Heart left ventricle (tissue), 16 donors: ENCODE measurements at regions not wholly inside any gene's neighbourhood (a gene's known extent, or its start where the extent isn't known, plus 50 kb on each side); places are given as distances from the start of the nearest gene placed in this dataset.

Experiments used
- ATAC-seq, 4 donors: fragments of 200-7000 bp; cut with Tn5 transposase; one replicate each; pipeline ENCODE4 v1.9.1; 2020 to 2022; ENCODE audit warnings: moderate library complexity in 4 of 4, mild to moderate bottlenecking in 3 of 4, moderate number of reproducible peaks in 1 of 4
- DNase-seq, 5 donors: peaks; one replicate each; pipeline ENCODE4 v3.0.0-alpha.2; 2020
- H3K27ac ChIP-seq, 12 donors: fragments of 200-600 bp; sonication (generic) in 4 of 12; one replicate each; pipeline versions ENCODE4 v1.5.0 to v1.8.0; 2016 to 2022; ENCODE audit warnings: mild to moderate bottlenecking in 2 of 12
- H3K27me3 ChIP-seq, 9 donors: fragments of 200-600 bp; sonication (generic) in 2 of 9; one replicate each; pipeline versions ENCODE4 v1.5.1 to v1.8.0; 2016 to 2022; ENCODE audit warnings: mild to moderate bottlenecking in 3 of 9
- H3K36me3 ChIP-seq, 9 donors: fragments of 200-600 bp; sonication (generic) in 2 of 9; one replicate each; pipeline versions ENCODE4 v1.5.0 to v1.8.0; 2018 to 2022; ENCODE audit warnings: mild to moderate bottlenecking in 2 of 9
- H3K4me1 ChIP-seq, 12 donors: fragments of 200-600 bp; sonication (generic) in 4 of 12; one replicate each; pipeline versions ENCODE4 v1.5.0 to v1.8.0; 2016 to 2022; ENCODE audit warnings: mild to moderate bottlenecking in 3 of 12
- H3K4me3 ChIP-seq, 12 donors: fragments of 200-600 bp; sonication (generic) in 4 of 12; one replicate each; pipeline versions ENCODE4 v1.5.0 to v1.8.0; 2017 to 2022; ENCODE audit warnings: mild to moderate bottlenecking in 9 of 12, moderate library complexity in 4 of 12
- H3K9me3 ChIP-seq, 12 donors: fragments of 200-600 bp; sonication (generic) in 4 of 12; one replicate each; pipeline versions ENCODE4 v1.5.0 to v1.8.0; 2016 to 2022; ENCODE audit warnings: mild to moderate bottlenecking in 1 of 12
- CTCF ChIP-seq, 12 donors: fragments of 200-600 bp; sonication (generic) in 4 of 12; IDR thresholded peaks; one replicate each; pipeline versions ENCODE4 v1.5.0 to v1.8.0; 2018 to 2022; ENCODE audit warnings: antibody characterized with exemption in 12 of 12, mild to moderate bottlenecking in 5 of 12
- POLR2A ChIP-seq, 2 donors: fragments of 450-650 bp; IDR thresholded peaks; one replicate each; pipeline ENCODE4 v1.6.1; 2017; ENCODE audit warnings: antibody characterized with exemption in 2 of 2, mild to moderate bottlenecking in 2 of 2, moderate library complexity in 2 of 2
- WGBS, 4 donors: extraction: QIAGEN DNeasy Blood & Tissue Kit in 2 of 4; methylation state at CpG; one replicate each; pipeline versions ENCODE4 v1.1.5 to v1.1.7; 2013 to 2018; 5-methylcytosine and 5-hydroxymethylcytosine counted together
- intact Hi-C, 10 donors: fragments of 100-400 bp; cut with DNase I; formaldehyde crosslinking; loops; one replicate each; pipeline versions ENCODE4 v1.11.1 to v1.14.2; 2022
- donor health status: ischemic (EF 13 %, LVEDD 7.1; RV severe dilation, severe dysfunction).
- donor health status: healthy with polysubstance abuse.
- donor health status: DM: no; HTN: yes; CAD: no.
- donor health status: DM: no; HTN: no; CAD: no.
- donor health status: ischemic (EF 25% LVEDD 6.9; RV normal size, moderate dysfunction).
- donor health status: ischemic (EF 25% LVEDD 5.7; RV mildly dilated, moderate dysfunction).
- donor health status: healthy.
- donor health status: DM: yes; HTN: yes; CAD: no.
- donor health status: ischemic (EF 35%, LVEDD 5.7; RV mildly dilated, moderate dysfunction).
- donor health status: nonischemic (EF 11% LVEDD 7.7; RV severe dilation, severe dysfunction).
- donor health status: DM: yes; HTN: yes; CAD: no.
- donor health status: PGD.
- donor health status: ischemic (EF 29% LVEDD 5.4; RV normal size, mild dysfunction).
- donor health status: nonischemic (EF 23%, LVEDD 6.1; RV moderate dilation, normal function).

- intact Hi-C loops, result no loop called here
- Histone ChIP-seq H3K27ac (no peak overlapping the region), H3K4me1 (no peaks in the 10 kb centered on the region), H3K27me3 (no peaks in the 10 kb centered on the region), H3K4me3 (no peak overlapping the region), H3K36me3 (no peaks in the 10 kb centered on the region), H3K9me3 (peaks cover 0 to 13% (median 0%) of the 10 kb centered on the region in 12 donors)
- ATAC-seq (no peak), DNase-seq (no peak)
- TF ChIP-seq POLR2A (IDR thresholded peaks at IDR 0.05) (no peak), CTCF (IDR thresholded peaks at IDR 0.05) (no peak)
- WGBS, 4 donors, result 86 to 95% (median 89%) methylated on average over 2 of the region's 2 CpGs
Measured at GRCh38 chr6:154579046-154579445, 68.6 kb upstream of the CNKSR3 start.

DNA sequence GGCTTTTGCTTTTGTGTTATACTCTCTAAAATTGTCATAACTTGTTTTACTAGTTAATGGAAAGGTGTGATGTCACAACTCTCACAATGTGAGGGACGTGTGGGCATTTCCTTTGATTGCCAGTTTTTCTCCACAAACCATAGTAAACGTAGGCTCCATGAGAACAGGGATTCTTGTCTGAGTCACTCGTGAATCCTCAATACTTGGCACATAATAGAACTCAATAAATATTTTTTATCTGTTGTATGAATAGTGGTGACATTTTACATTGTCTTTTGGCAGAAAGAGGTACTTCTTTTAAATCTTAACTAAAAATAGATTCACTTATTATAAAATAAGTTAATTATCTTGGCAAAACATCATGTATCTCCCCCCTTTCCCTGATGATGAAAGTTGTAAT lies 69.0 kb upstream of the CNKSR3 start:
- TF ChIP-seq CTCF (IDR thresholded peaks at IDR 0.05), result no peak
- TF ChIP-seq POLR2A (IDR thresholded peaks at IDR 0.05), result no peak
- 53 to 74% (median 65%) methylated on average over 3 of the region's 3 CpGs for WGBS, 4 donors
- no peak for ATAC-seq

DNA sequence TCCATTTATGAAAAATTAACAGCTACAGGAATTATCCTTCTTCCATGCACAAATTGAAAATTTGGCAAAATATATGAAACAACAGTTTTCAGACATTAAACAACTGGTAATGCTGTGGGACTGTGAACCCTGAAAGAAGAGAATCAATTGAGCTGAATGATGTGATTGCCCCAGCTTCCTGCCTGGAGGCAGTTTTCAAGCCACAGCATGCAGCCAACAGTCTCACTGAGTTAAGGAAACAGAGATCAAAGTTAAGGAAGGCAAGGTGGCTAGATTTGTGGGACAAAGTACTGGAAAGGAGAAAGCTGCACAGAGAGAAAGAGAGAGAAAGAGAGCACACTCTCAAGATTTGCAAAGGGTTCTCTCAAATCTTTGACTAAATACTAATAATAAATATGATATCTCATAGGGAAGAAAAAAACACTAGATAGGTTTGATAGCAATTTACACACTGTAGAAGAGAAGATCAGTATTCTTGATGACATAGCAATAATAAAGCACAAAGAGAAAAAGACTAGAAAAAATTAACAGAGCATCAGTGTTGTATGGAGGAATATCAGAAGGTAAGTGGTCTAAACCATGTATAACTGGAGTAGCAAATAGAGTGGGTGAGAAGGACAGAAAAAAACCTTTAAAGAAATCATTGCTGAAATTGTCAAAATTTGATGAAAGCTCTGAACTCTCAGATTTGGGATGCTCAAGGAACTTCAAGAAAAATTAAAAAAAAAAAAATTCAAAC lies 70.1 kb upstream of the CNKSR3 start:
- Histone ChIP-seq H3K36me3 (no peaks in the 10 kb centered on the region), H3K4me1 (no peaks in the 10 kb centered on the region), H3K9me3 (peaks cover 0 to 13% (median 0%) of the 10 kb centered on the region in 12 donors), H3K4me3 (no peak overlapping the region), H3K27me3 (no peaks in the 10 kb centered on the region), H3K27ac (no peak overlapping the region)
- intact Hi-C loops, result no loop called here
- ATAC-seq, result no peak
- no peak for TF ChIP-seq POLR2A (IDR thresholded peaks at IDR 0.05)
- no peak for TF ChIP-seq CTCF (IDR thresholded peaks at IDR 0.05)
- DNase-seq, result no peak

More for the DNA sequence above, 69.0 kb upstream of the CNKSR3 start:
- no peaks in the 10 kb centered on the region for H3K4me1 ChIP-seq
- H3K4me3 ChIP-seq, result no peak overlapping the region
- H3K9me3 ChIP-seq, result peaks cover 0 to 13% (median 0%) of the 10 kb centered on the region in 12 donors
- no peaks in the 10 kb centered on the region for H3K27me3 ChIP-seq
- intact Hi-C loops, result no loop called here
- DNase-seq, result no peak
- no peak overlapping the region for H3K27ac ChIP-seq
- H3K36me3 ChIP-seq, result no peaks in the 10 kb centered on the region

DNA sequence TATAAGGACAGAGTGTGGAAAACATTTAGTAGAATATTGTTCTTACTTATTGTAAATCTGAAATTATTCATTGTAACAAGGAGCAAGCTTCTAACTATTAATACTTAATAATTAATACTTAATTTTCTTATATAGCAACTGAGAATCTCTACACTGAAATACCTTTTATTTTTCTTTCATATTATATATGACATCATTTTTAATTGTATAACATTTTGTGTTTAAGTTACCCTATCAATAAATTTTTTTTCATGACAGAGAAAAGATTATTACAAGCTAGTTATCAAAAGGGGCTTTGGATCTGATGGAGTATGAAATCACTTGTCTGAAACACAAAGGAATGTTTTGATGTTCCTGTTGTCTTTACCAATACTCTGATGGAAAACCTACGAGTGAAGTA lies 72.2 kb upstream of the CNKSR3 start:
- intact Hi-C loops, result no loop called here
- no peak for TF ChIP-seq POLR2A (IDR thresholded peaks at IDR 0.05)
- TF ChIP-seq CTCF (IDR thresholded peaks at IDR 0.05), result no peak
- no peaks in the 10 kb centered on the region for H3K27me3 ChIP-seq
- no peaks in the 10 kb centered on the region for H3K4me1 ChIP-seq
- no peaks in the 10 kb centered on the region for H3K36me3 ChIP-seq
- H3K27ac ChIP-seq, result no peak overlapping the region
- peaks cover 0 to 13% (median 0%) of the 10 kb centered on the region in 12 donors for H3K9me3 ChIP-seq
- WGBS, 4 donors, result 65 to 70% (median 67%) methylated on average over 1 of the region's 1 CpG
- no peak overlapping the region for H3K4me3 ChIP-seq
- ATAC-seq (no peak), DNase-seq (no peak)
